ENCODE measurements at regions not wholly inside any gene's neighbourhood (a gene's known extent, or its start where the extent isn't known, plus 50 kb on each side); places are given as distances from the start of the nearest gene placed in this dataset.

DNA sequence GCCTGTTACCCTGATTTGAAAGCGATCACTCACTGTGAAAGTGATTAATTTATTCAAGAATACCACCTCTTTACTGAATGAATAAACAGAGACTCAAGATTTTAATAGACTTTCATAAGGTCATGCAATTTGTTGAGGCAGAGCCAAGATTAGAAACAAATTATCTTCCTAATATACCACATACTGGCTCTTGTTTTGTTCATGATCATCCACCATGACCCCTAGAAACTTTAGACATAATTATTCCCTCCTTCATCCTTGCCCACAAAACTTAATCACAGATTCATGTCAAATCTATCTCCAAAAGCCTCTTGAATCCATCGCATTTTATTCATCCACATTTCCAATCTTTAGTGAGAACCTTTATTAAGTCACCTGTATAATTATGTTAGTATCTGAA, 152.3 kb downstream of the ATXN7L3B start:
- Histone ChIP-seq H2AFZ (ENCODE audit: low read length) (no peak overlapping the region), H3K79me2 (ENCODE audit: insufficient read depth, low read length) (no peaks in the 10 kb centered on the region), H3K27me3 (ENCODE audit: control insufficient read depth in 1 of 2, insufficient read depth in 2 of 2, low read length in 2 of 2) (no peaks in the 10 kb centered on the region), H3K36me3 (replicated peaks in 1 of 2; ENCODE audit: control insufficient read depth in 1 of 2, insufficient read depth in 2 of 2, low read length in 2 of 2) (no peaks in the 10 kb centered on the region), H4K20me1 (ENCODE audit: insufficient read depth, low read length) (no peaks in the 10 kb centered on the region), H3K9me3 (ENCODE audit: low read length) (no peaks in the 10 kb centered on the region), H3K27ac (ENCODE audit: extremely low read length, insufficient read depth, low read length) (no peak overlapping the region), H3K9ac (ENCODE audit: insufficient read depth, low read depth, low read length) (no peak overlapping the region), H3K4me1 (ENCODE audit: insufficient read depth, low read length) (peaks cover 9% of the 10 kb centered on the region; the same call in 1 of the 2 replicates), H3K4me2 (ENCODE audit: low read depth, low read length) (no peak overlapping the region), H3K4me3 (replicated peaks in 1 of 3; ENCODE audit: insufficient read depth in 1 of 3, low read depth in 2 of 3, low read length in 3 of 3) (no peak overlapping the region)
- WGBS (ENCODE audit: low lambda C conversion rate), result 4% methylated on average over 2 of the region's 2 CpGs
- BruUV-seq (replicated peaks), result no TSS peak
- ChIA-PET POLR2A (no interaction called here), CTCF (ENCODE audit: low intra/inter-chr PET ratio, low total read pairs) (interaction anchor here (1.3 kb wide), 1 partner anchor 815 kb away, joined by 4 read pairs; no protein-coding TSS in a partner anchor)
- FAIRE-seq (no peak), ATAC-seq (no peak), DNase-seq (ENCODE audit: low spot score) (no peak)
- intact Hi-C loops (cut with micrococcal nuclease; ENCODE audit: unreplicated experiment), result loop anchor here (1.0 to 10.0 kb wide), 4 partner anchors 395 to 799 kb away; partner anchors contain the start of genes GLIPR1 and GLIPR1L1
- in situ Hi-C loops (cut with HindIII; ENCODE audit: extremely low pct_ligation_motif_present, low pct_unique_long_range_greater_than_20kb), result no loop called here
- no peak for TF ChIP-seq ZNF563 (CRISPR knock-in tag; IDR thresholded peaks at IDR 0.05)
- no peak for TF ChIP-seq NFE2L1 (CRISPR knock-in tag; IDR thresholded peaks at IDR 0.05; ENCODE audit: borderline replicate concordance)
- TF ChIP-seq ZNF451 (CRISPR knock-in tag; IDR thresholded peaks at IDR 0.05), result no peak
- TF ChIP-seq, protein P1, sequence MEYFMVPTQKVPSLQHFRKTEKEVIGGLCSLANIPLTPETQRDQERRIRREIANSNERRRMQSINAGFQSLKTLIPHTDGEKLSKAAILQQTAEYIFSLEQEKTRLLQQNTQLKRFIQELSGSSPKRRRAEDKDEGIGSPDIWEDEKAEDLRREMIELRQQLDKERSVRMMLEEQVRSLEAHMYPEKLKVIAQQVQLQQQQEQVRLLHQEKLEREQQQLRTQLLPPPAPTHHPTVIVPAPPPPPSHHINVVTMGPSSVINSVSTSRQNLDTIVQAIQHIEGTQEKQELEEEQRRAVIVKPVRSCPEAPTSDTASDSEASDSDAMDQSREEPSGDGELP (IDR thresholded peaks at IDR 0.05; ENCODE audit: borderline replicate concordance, low read depth), result no peak
- TF ChIP-seq TCF12 (IDR thresholded peaks at IDR 0.05), result no peak
- TF ChIP-seq TCF12 (CRISPR knock-in tag; IDR thresholded peaks at IDR 0.05), result no peak
- no peak for TF ChIP-seq SRY (CRISPR knock-in tag; IDR thresholded peaks at IDR 0.05)
- TF ChIP-seq RBM39 (IDR thresholded peaks at IDR 0.05; ENCODE audit: low read depth, low read length, poor library complexity, severe bottlenecking), result no peak
- no peak for TF ChIP-seq ZFYVE20 (CRISPR knock-in tag; IDR thresholded peaks at IDR 0.05; ENCODE audit: borderline replicate concordance, low read depth)
- no peak for TF ChIP-seq ZNF468 (CRISPR knock-in tag; IDR thresholded peaks at IDR 0.05)
- no peak for TF ChIP-seq ZNF557 (CRISPR knock-in tag; IDR thresholded peaks at IDR 0.05)
- TF ChIP-seq HDAC6 (IDR thresholded peaks at IDR 0.05; ENCODE audit: low read depth, low read length), result no peak
- TF ChIP-seq SMC3 (IDR thresholded peaks at IDR 0.05; ENCODE audit: low read length), result no peak
- no peak for TF ChIP-seq ZNF547 (CRISPR knock-in tag; IDR thresholded peaks at IDR 0.05)
- TF ChIP-seq ZBTB7A (CRISPR knock-in tag; IDR thresholded peaks at IDR 0.05), result no peak
- TF ChIP-seq ZNF205 (CRISPR knock-in tag; IDR thresholded peaks at IDR 0.05), result no peak
- TF ChIP-seq ZNF598 (CRISPR knock-in tag; IDR thresholded peaks at IDR 0.05; ENCODE audit: borderline replicate concordance), result no peak
- TF ChIP-seq, protein P2, sequence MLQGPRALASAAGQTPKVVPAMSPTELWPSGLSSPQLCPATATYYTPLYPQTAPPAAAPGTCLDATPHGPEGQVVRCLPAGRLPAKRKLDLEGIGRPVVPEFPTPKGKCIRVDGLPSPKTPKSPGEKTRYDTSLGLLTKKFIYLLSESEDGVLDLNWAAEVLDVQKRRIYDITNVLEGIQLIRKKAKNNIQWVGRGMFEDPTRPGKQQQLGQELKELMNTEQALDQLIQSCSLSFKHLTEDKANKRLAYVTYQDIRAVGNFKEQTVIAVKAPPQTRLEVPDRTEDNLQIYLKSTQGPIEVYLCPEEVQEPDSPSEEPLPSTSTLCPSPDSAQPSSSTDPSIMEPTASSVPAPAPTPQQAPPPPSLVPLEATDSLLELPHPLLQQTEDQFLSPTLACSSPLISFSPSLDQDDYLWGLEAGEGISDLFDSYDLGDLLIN (CRISPR knock-in tag; IDR thresholded peaks at IDR 0.05; ENCODE audit: borderline replicate concordance), result no peak
- TF ChIP-seq PTBP1 (IDR thresholded peaks at IDR 0.05; ENCODE audit: low read depth, low read length, poor library complexity, severe bottlenecking), result no peak
- TF ChIP-seq CHCHD3 (CRISPR knock-in tag; IDR thresholded peaks at IDR 0.05), result no peak
- TF ChIP-seq NR3C1 (CRISPR knock-in tag; IDR thresholded peaks at IDR 0.05), result no peak

Data from HepG2 (cell line).